Natural killer cell treated with Interleukin-12 subunit alpha and Interleukin-12 subunit beta and Interleukin-15 and Interleukin-18, amount 100 ng/mL, for 72 hours (primary cell): ENCODE measurements at regions not wholly inside any gene's neighbourhood (a gene's known extent, or its start where the extent isn't known, plus 50 kb on each side); places are given as distances from the start of the nearest gene placed in this dataset.

Source experiments
- ATAC-seq, 2 donors: fragments of 150-1000 bp; cut with Tn5 transposase in 1 of 2; sonication (Bioruptor Pico), chemical (Tn5 transposase) in 1 of 2; 2 replicates each; pipeline ENCODE4 v1.10.0; 2021
- DNase-seq: peaks from one replicate; pipeline ENCODE4 v3.0.0; 2022; ENCODE audit warnings: low spot score
- H3K27ac Mint-ChIP-seq, 2 donors: 1 replicate in 1 of 2; 2 replicates in 1 of 2; pipeline ENCODE4 v1.8.0; 2022; ENCODE audit warnings: mixed read lengths in 2 of 2, mild to moderate bottlenecking in 1 of 2, moderate library complexity in 1 of 2
- H3K27me3 Mint-ChIP-seq, 2 donors: 1 replicate in 1 of 2; 2 replicates in 1 of 2; pipeline ENCODE4 v1.8.0; 2022; ENCODE audit warnings: mixed read lengths in 2 of 2
- H3K36me3 Mint-ChIP-seq: one replicate; pipeline ENCODE4 v1.8.0; 2022; ENCODE audit warnings: mixed read lengths
- H3K4me1 Mint-ChIP-seq, 2 donors: 1 replicate in 1 of 2; 2 replicates in 1 of 2; pipeline ENCODE4 v1.8.0; 2022; ENCODE audit warnings: low read depth in 2 of 2, mixed read lengths in 2 of 2, mild to moderate bottlenecking in 1 of 2
- H3K4me3 Mint-ChIP-seq: one replicate; pipeline ENCODE4 v1.8.0; 2022; ENCODE audit warnings: mixed read lengths
- H3K9me3 Mint-ChIP-seq: 2 replicates; pipeline ENCODE4 v1.8.0; 2022; ENCODE audit warnings: mixed read lengths

GRCh38 chr6:37551002-37551401 lies 51.3 kb upstream of the CCDC167 start:
- Mint-ChIP-seq H3K27me3 (peaks cover 0 to 5% of the 10 kb centered on the region in 2 donors), H3K4me3 (no peak overlapping the region), H3K9me3 (no peaks in the 10 kb centered on the region), H3K4me1 (peaks cover 23 to 35% of the 10 kb centered on the region in 2 donors), H3K27ac (no peak overlapping the region), H3K36me3 (no peaks in the 10 kb centered on the region)
- ATAC-seq (no peak), DNase-seq (no peak)

- H3K36me3 Mint-ChIP-seq: no peaks in the 10 kb centered on the region
- H3K4me1 Mint-ChIP-seq: peaks cover 21 to 28% of the 10 kb centered on the region in 2 donors
Observed at GRCh38 chr6:37550191-37550831, 50.6 kb upstream of the CCDC167 start.

GRCh38 chr6:37549558-37549957 lies 49.9 kb upstream of the CCDC167 start:
- H3K27me3 Mint-ChIP-seq: peaks cover 0 to under 1% of the 10 kb centered on the region in 2 donors
- H3K27ac Mint-ChIP-seq: peak overlapping the region in 1 of 2 donors; percentile 16
- ATAC-seq (no peak), DNase-seq (no peak)
- H3K4me1 Mint-ChIP-seq: peaks cover 18 to 27% of the 10 kb centered on the region in 2 donors
- no peaks in the 10 kb centered on the region for H3K36me3 Mint-ChIP-seq
- H3K4me3 Mint-ChIP-seq: no peak overlapping the region
- H3K9me3 Mint-ChIP-seq: no peaks in the 10 kb centered on the region

More at GRCh38 chr6:37550191-37550831, 50.6 kb upstream of the CCDC167 start:
- peaks cover 0 to under 1% of the 10 kb centered on the region in 2 donors for H3K27me3 Mint-ChIP-seq
- no peak overlapping the region for H3K27ac Mint-ChIP-seq
- no peak for ATAC-seq
- DNase-seq: no peak
- H3K9me3 Mint-ChIP-seq: no peaks in the 10 kb centered on the region
- H3K4me3 Mint-ChIP-seq: no peak overlapping the region
